Activated CD8-positive, alpha-beta memory T cell treated with anti-CD3 and anti-CD28 coated beads, Interleukin-2, amount 50 U/mL, for 1 hour (primary cell): ENCODE measurements at regions not wholly inside any gene's neighbourhood (a gene's known extent, or its start where the extent isn't known, plus 50 kb on each side); places are given as distances from the start of the nearest gene placed in this dataset.
"Not testable (repeated sequence)": the region's sequence is repeated elsewhere in the genome, so short reads cannot be mapped to it uniquely, and the experiment has no call there.

Experiments used
- DNase-seq: peaks from one replicate; pipeline ENCODE4 v3.0.0-alpha.2; 2020; ENCODE audit errors: extremely low read depth

DNA sequence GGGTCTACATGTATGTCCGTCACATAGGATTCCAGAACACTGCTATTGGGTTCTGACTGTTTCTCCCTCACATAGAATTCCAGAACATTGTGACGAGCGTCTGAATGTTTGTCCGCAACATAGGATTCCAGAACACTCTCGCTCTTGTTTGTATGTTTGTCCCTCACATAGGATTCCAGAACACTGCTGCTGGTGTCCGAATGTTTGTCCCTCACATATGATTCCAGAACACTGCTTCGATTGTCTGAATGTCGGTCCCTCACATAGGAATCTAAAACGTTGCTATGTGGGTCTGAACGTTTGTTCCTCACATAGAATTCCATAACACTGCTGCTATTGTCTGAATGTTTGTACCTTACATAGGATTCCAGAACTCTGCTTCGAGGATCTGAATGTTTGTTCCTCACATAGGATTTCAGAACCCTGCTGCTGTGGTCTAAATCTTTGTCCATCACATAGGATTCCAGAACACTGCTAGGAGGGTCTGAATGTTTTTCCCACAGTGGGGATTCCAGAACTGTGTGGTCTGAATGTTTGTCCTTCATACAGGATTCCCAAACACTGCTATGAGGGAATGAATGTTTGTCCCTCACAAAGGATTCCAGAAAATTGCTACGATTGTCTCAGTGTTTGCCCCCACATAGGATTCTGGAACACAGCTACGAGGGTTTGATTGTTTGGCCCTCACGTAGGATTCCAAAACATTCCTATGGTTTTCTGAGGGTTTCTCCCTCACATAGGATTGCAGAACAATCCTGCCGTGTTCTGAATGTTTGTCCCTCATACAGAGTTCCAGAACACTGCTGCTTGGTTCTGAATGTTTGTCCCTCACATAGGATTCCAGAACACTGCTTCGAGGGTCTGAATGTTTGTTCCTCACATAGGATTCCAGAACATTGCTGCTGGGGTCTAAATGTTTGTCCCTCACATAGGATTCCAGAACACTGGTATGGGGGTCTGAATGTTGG lies 220.5 kb downstream of the FOXD4L6 start:
- no peak for DNase-seq

DNA sequence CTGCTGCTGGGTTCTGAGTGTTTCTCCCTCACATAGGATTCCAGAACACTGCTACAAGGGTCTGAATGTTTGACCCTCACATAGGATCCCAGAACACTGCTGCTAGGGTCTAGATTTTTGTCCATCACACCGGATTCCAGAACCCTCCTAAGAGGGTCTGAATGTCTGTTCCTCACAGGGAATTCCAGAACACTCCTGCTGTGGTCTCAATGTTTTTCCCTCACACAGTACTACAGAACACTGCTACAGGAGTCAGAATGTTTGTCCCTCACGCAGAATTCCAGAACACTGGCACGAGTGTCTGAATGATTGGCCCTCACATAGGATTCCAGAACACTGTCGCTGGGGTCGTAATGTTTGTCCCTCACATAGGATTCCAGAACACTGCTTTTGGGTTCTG lies 221.6 kb downstream of the FOXD4L6 start:
- not testable (repeated sequence) for DNase-seq

DNA sequence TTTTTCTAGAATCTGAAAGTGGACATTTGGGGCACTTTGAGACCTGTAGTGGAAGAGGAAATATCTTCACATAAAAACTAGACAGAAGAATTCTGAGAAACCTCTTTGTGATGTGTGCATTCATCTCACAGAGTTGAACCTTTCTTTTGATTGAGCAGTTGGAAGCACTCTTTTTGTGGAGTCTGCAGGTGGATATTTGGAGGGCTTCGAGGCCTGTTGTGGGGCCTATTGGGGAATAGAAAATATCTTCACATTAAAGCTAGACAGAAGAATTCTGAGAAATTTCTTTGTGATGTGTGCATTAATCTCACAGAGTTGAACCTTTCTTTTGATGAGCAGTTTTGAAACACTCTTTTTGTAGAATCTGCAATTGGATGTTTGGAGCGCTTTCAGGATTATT lies 236.2 kb downstream of the FOXD4L6 start:
- not testable (repeated sequence) for DNase-seq

DNA sequence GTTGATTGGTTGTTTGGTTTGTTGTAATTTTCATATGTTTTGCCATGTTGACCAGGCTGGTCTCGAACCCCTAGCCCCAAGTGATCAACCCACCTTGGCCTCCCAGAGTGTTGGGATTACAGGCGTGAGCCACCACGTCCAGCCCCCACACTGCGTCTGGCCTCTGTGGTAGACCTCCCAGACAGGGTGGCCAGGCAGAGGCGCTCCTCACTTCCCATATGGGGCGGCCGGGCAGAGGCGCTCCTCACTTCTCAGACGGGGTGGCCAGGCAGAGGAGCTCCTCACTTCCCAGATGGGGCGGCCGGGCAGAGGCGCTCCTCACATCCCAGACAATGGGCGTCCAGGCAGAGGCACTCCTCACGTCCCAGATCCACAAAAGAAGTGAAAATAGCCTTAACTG lies 242.6 kb downstream of the FOXD4L6 start:
- not testable (repeated sequence) for DNase-seq

DNA sequence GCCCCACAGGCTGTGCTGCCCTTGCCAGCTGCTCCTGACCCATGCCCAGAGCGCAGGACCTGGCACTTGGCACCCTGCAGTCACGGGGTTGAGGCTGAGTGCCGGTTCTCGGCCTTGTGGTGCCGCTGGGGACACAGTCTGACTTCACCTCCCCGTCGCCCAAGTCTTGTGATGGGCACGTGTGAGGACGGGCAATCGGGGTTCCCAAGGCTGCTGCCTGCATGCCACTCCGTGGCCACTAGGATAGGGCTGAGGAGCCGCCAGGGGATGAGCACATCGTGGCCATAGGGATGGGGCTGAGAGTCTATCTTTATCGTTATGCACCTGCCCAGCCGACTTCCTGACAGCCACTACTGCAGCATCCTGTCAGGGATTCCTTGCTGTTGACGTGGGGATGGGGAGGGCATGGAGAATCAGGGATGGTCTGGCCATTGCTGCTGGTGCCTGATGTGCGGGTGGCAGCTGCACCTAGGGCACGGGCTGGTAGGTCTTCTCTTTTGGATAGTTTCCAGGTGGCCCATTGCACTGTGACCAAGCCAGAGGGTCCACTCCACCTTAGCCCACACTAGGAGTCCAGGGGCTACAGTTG lies 243.5 kb downstream of the FOXD4L6 start:
- DNase-seq = not testable (repeated sequence)

DNA sequence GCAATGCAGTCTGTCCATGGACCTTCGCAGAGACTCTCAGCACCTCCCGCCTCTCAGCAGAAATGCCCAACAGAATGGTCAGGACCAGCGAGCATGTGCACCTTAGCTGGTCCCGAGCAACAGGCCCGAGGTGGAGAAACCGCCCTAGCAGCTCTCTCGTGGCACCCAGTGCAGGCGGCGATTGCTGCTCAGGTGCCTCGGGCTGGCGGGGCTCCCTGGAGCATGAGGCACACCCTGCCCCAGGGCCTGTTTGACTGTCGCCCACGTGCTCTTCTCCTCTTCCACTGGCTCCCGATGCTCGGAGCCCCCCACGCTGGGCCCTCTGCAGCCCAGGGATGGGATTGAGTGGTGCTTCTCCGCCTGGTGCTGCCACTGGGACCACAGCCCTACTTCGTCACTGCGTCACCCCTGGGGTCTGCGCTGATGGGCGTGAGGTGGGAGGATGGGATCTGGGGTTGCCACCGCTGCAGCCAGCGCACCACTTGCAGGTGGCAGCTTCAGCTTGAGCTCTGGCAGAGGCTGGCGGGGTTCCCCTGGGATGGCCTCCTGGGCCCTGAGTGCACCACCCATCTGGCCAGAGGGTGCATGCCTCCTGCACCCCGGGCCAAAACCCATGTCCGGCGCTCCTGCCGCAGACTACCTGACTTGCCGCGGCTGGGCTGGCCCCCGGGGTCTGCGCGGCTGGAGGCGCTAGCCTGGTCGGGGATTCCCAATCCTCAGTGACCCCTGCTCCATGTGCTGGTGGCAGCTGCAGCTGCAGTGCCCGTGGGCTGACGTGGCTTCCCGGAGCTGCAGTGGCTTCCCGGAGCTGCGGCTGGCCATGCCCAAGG lies 244.2 kb downstream of the FOXD4L6 start:
- DNase-seq = no peak

DNA sequence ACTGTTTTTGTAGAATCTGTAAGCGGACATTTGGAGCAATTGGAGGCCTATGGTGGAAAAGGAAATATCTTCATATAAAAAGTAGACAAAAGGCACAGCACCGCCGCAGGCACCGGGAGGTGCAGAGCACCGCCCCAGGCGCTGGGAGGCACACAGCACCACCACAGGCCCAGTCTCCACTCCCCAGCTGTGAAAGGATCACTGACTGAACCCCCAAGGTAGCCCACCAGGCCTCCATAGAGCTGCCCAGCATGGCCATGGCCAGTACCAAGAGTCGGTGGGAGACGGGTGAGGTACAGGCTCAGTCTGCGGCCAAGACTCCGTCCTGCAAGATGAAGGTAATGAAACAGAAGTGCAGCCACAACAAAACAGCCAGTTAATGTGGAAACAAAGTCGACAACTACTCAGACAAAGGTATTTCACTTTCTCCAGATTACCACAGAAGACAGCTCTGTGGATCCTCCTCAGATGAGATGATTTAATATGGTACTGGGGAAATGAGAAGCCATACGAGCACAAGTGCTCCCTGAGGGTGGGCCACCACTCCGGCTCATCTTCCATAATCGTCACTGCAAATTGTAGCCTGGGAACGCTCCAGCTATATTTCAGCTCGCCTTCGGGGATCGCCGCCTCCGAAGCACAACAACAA lies 244.9 kb downstream of the FOXD4L6 start:
- DNase-seq = not testable (repeated sequence)

DNA sequence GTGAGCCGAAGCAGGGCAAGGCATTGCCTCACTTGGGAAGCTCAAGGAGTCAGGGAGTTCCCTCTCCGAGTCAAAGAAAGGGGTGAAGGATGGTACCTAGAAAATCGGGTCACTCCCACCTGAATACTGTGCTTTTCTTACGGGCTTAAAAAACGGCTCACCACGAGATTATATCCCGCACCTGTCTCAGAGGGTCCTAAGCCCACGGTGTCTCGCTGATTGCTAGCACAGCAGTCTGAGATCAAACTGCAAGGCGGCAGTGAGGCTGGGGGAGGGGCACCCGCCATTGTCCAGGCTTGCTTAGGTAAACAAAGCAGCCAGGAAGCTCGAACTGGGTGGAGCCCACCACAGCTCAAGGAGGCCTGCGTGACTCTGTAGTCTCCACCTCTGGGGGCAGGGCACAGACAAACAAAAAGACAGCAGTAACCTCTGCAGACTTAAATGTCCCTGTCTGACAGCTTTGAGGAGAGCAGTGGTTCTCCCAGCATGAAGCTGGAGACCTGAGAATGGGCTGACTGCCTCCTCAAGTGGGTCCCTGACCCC lies 254.7 kb downstream of the FOXD4L6 start:
- DNase-seq = not testable (repeated sequence)

DNA sequence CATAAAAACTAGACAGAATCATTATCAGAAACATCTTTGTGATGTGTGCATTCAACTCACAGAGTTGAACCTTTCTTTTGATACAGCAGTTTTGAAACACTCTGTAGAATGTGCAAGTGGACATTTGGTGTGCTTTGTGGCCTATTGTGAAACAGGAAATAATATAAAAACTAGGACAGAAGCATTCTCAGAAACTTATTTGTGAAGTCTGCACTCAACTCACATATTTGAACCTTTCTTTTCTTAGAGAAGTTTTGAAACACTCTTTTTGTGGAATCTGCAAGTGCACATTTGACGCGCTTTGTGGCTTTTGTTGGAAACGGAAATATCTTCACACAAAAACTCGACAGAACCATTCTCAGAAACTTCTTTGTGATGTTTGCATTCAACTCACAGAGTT lies 260.0 kb downstream of the FOXD4L6 start:
- not testable (repeated sequence) for DNase-seq
